HG02571 (cell line): ENCODE measurements at regions not wholly inside any gene's neighbourhood (a gene's known extent, or its start where the extent isn't known, plus 50 kb on each side); places are given as distances from the start of the nearest gene placed in this dataset.
"Not testable (repeated sequence)": the region's sequence is repeated elsewhere in the genome, so short reads cannot be mapped to it uniquely, and the experiment has no call there.

Source experiments
- ATAC-seq: cut with Tn5 transposase; IDR thresholded peaks from one replicate; pipeline ENCODE4 v1.9.1; 2021; ENCODE audit warnings: mild to moderate bottlenecking, moderate library complexity; ENCODE audit not compliant: unreplicated experiment

GRCh38 chr10:45117940-45118339 is 117.2 kb downstream of the ZNF22 start:
- not testable (repeated sequence) for ATAC-seq

DNA sequence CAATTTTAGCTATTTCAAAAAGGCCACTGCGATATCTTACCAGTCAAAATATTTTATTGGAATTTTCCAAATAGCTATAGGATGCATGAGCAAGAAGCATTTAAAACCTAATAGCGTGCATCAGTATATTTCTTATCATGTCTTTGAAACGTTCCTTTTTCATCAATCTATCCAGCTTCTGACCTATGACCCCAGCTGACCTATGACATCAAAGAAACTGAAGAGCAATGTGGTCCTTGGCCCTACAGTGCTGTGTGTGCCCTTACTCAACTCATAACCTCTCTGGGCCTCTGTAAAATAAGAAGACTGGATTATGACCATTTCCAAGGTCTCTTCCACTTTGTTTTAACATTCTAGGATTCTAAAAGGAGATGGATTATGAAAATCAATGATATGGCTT is 118.2 kb downstream of the ZNF22 start:
- ATAC-seq, result no peak

GRCh38 chr10:45122180-45122860 is 121.6 kb downstream of the ZNF22 start:
- ATAC-seq, result not testable (repeated sequence)

- no peak for ATAC-seq
These were observed 134.9 kb downstream of the ZNF22 start for GRCh38 chr10:45135443-45136198.

DNA sequence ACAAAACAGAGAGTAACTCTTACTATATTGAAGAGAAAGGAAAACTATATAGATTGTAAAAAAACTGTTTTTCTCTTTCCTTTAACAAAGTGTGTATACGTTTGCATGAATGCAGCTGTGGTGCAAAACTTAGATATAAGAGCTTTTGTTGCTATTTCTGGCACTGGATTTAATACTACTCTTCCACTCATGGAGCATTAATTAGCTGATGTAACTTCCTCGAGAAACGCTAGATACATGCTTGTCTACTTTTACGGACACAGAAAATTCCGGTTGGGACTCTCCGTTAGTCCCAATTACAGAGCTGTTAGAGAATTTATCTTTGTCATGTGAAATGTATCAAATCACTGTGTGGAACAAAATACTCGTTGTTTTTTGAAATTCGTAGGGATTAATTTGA is 135.5 kb downstream of the ZNF22 start:
- no peak for ATAC-seq

DNA sequence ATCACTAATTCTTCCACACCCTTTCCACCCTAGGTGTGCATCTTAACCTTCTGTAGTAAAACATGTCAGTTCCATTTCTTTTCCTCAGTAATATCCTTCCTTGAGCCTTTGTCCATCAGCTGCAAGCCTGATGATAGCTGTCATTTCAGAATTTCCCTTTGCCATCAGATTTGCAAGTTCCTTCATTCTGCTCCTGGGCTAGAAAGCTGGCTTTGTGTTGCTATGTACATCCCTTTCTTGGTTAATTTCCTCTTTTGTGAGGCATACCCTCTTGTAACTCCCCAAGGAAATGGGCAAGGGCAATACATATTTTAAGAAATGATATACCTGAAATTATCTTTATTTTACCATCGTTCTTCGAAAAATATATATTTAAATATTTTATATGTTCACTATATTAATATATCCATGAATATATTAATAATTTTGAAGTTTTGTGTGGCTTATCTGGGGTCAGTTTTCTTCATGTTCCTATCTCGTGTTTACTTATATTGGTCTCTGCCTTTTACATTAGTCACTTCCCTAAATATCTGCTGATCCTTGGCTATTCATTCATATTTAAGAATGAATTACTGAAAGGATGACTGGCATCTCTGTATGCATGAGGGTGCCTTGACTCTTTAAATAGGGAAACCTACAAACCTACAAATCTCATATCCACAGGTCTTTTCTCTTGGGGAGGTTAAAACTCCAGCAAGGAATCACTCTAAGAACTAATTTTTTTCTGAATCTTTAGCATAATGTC is 143.8 kb downstream of the ZNF22 start:
- no peak for ATAC-seq

GRCh38 chr10:45145143-45145542 is 144.4 kb downstream of the ZNF22 start:
- not testable (repeated sequence) for ATAC-seq

GRCh38 chr10:45147000-45147399 is 146.3 kb downstream of the ZNF22 start:
- ATAC-seq, result no peak

GRCh38 chr10:45150997-45151396 is 150.3 kb downstream of the ZNF22 start:
- no peak for ATAC-seq

GRCh38 chr10:45151467-45152214 is 150.9 kb downstream of the ZNF22 start:
- no peak for ATAC-seq

DNA sequence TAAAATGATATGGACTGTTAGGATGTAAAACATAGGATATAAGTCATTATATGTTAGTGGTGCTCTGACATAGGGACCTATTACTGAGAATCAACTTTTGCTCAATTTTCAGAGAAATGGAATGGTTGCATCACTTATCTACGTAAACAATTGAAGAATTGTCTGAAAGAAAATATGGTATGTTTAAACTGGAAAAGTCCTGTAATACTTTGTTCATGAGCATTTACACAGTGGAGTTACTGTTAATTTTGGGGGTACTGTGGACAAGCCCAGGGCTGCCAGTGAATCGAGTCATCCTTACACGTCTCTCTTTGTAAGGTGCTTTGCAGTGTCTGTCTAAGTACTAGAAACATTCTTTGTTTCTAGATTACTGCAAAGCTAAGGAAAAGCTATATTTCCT is 152.0 kb downstream of the ZNF22 start:
- ATAC-seq, result no peak

DNA sequence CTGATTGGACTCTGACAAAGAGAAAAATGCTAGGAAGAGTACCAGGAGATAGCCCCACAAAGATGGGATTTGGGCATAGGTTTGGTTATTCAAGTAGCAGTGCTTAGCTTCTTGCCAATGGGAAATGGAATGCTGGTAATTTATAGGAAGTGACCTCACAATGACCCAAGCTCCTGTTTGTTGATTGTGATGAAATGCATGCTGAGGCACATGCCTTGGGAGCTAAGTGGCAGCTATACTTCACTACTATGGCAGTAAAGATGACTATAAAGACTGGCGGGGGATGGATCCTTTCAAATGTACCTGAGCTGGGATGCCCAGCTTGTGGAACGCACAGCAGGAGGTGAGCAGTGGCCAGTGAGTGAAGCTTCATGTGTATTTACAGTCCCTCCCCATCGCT is 153.8 kb downstream of the ZNF22 start:
- no peak for ATAC-seq

GRCh38 chr10:45155784-45156183 is 155.1 kb downstream of the ZNF22 start:
- ATAC-seq, result no peak

DNA sequence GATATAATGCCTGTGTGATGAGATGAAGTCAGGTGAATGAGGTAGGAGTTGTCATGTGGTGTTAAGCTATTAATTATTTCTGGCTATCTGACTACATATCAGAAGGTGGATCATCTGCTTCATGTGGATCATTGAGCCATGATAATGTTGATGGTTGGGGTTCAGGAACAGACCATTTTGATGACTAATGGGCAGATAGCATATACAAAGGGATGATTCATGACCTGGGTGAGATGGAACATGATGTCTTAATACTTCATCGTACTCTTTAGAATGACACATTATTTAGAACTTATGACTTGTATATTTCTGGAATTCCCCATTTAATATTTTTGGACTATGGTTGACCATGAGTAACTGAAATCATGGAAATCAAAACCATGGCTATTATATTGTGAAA is 155.1 kb downstream of the OR13A1 start:
- ATAC-seq, result no peak

DNA sequence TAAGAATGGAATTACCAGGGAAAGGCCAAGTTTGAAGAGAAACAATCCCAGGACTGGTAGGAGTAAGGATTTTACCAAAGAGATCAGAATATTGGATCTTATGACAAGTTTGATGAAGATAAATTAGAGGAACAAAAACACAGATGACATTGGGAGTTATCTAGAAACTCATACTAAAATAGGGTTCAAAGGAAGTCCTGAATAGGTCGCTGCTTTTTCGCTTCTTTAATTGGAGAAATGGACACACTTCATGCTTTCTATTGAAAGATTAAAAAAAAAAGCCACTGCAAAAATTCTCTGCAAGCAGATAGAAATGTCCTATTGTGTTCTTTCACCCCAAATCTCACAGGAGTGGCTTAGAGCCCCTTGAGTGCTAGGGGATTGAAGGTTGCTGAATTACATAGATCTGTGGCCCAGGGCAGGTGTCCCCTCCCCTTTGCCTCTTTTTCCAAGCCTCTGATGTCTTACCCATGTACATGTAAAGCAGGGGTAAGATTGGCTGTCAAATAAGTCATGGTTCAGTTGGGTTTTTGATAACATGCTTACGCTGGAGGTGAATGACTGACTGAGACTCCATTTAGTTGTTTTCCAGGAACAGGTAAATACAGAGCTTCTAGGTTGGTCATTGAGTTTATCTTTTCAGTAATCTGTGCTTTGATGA is 152.0 kb downstream of the OR13A1 start:
- no peak for ATAC-seq

DNA sequence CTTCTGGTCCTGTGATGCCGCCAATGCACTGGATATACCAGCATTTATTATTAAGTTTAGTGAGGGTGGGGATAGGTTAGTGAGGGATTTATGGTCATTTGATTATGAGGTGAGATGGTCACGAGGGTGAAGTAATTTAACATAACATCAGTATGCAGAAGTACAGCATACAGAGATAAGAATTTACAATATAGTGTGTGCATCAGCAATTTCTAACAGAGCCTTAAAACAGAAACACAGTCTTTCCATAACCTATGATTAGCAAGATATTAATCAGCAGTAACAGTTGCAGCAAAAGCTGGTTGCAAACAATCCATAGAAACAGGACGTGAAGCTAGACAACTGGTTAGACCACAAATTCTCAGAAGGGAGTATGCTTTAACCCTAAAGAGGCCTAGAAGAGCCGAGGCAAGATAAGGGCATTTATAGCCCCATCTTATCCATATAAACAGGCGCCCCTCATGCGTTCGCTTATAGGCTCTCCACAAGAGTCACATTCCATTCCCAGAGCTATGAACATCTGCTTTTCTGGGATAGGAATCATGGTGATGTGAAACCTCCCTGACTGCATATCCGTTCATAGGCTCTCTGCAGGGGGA is 139.8 kb downstream of the OR13A1 start:
- not testable (repeated sequence) for ATAC-seq

- ATAC-seq, result no peak
These were observed 135.7 kb downstream of the OR13A1 start for GRCh38 chr10:45179691-45180090.

DNA sequence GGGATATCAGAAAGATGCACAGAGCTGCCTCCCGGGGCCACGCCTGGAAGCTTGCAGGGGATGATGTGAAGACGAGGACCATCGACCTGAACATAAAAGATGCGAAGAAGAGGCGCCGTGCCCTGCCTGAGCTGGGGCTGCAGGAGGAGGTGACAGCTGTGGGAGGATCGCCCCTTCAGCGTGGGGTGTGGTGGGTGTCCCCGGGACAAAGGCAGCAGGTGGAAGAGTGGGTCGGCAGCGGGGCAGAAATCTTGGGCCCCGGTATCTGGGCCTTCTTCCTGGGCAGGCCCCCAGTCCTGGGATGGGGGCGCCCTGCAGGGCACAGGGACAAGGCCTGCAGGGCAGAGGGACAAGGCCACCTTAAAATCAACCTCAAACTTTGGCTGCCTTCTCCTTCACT is 134.9 kb downstream of the OR13A1 start:
- ATAC-seq, result no peak

DNA sequence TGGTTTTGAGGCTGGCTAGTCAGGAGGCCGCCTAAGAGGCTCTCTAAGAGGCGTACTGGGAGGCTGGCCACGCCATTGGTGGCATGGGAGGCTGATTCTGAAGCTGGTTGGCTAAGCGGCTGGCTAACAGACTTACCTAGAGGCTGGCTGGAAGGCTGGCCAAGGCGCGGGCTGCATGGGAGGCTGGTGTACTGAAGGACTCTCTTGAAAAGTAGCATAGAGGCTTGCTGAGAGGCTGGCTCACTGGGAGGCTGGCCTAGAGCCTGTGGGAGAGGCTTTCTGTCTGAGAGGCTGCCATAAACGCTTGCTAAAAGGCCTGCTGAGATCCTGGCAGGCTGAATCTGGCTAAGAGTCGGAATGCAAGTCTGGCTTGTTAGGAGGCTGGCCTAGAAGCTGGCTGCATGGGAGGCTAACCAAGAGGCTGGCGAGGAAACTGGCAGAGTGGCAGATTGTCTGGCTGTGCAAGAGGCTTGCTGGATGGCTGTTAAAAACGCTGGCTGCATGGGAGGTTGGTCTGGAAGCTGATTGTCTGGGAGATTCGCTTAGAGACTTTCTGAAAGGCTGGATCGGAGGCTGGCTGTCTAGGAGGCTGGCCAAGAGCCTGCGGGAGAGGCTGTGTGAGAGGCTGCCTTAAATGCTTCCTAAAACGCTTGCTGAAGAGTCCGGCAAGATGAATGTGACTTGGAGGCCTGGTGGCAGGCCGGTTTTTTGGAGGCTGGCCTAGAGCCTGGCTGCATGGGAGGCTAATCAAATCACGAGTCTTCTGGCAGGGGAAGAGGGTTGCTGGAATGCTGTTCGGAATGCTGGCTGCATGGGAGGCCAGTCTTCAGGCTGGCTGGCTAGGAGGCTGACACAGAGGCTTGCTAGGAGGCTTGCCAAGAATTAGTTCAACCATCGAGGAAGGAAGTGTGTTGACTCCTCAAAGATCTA is 134.2 kb downstream of the OR13A1 start:
- no peak for ATAC-seq
